Gastroesophageal sphincter (tissue), 3 donors: ENCODE measurements at regions not wholly inside any gene's neighbourhood (a gene's known extent, or its start where the extent isn't known, plus 50 kb on each side); places are given as distances from the start of the nearest gene placed in this dataset.

Experiments used
- EP300 ChIP-seq: sonication (generic); formaldehyde crosslinking; IDR thresholded peaks from one replicate; pipeline ENCODE4 v1.6.1; 2017; ENCODE audit warnings: antibody characterized with exemption, mild to moderate bottlenecking
- POLR2A ChIP-seq, 2 donors: fragments of 450-650 bp; IDR thresholded peaks; one replicate each; pipeline ENCODE4 v1.6.1; 2017; ENCODE audit warnings: antibody characterized with exemption in 2 of 2, mild to moderate bottlenecking in 2 of 2, moderate library complexity in 1 of 2
- TF ChIP-seq, protein P1 (sequence below), 4 experiments: fragments of 200-600 bp in 2 of 4; fragments of 450-650 bp in 2 of 4; sonication (generic) in 1 of 4; IDR thresholded peaks; one replicate each; pipeline ENCODE4 v1.5.1; 2017 to 2019; ENCODE audit warnings: antibody characterized with exemption in 4 of 4, mild to moderate bottlenecking in 2 of 4, moderate library complexity in 2 of 4

DNA sequence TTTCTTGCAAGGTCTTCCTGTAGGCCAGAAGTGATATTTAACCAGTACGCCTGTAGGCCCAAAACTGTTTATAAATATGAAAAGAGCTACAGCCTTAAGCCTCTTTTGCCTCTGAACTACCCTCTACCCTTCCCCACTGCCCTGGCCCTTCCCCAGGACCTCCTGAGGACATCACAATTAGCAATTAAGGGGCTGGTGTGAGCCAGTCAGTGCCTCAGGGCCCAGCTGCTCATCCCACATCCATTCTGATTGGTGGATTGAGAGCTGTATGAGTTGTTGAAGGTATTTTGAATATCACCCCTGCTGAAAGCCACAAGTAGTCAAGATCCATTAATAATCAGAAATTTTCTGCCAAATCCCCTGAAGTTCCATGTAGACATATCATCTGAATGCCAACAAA lies 126.3 kb upstream of the TACR1 start:
- TF ChIP-seq, protein P1, sequence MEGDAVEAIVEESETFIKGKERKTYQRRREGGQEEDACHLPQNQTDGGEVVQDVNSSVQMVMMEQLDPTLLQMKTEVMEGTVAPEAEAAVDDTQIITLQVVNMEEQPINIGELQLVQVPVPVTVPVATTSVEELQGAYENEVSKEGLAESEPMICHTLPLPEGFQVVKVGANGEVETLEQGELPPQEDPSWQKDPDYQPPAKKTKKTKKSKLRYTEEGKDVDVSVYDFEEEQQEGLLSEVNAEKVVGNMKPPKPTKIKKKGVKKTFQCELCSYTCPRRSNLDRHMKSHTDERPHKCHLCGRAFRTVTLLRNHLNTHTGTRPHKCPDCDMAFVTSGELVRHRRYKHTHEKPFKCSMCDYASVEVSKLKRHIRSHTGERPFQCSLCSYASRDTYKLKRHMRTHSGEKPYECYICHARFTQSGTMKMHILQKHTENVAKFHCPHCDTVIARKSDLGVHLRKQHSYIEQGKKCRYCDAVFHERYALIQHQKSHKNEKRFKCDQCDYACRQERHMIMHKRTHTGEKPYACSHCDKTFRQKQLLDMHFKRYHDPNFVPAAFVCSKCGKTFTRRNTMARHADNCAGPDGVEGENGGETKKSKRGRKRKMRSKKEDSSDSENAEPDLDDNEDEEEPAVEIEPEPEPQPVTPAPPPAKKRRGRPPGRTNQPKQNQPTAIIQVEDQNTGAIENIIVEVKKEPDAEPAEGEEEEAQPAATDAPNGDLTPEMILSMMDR (IDR thresholded peaks at IDR 0.05), result no peak
- TF ChIP-seq EP300 (no peak), POLR2A (IDR thresholded peaks at IDR 0.05) (no peak)
